Stimulated activated CD8-positive, alpha-beta memory T cell treated with anti-CD3 and anti-CD28 coated beads, Interleukin-2, amount 100 ng/mL, for 48 hours (primary cell): ENCODE measurements at regions not wholly inside any gene's neighbourhood (a gene's known extent, or its start where the extent isn't known, plus 50 kb on each side); places are given as distances from the start of the nearest gene placed in this dataset.
"Not testable (repeated sequence)": the region's sequence is repeated elsewhere in the genome, so short reads cannot be mapped to it uniquely, and the experiment has no call there.

Source experiments
- DNase-seq, 2 donors: peaks; one replicate each; pipeline ENCODE4 v3.0.0-alpha.2; 2020; ENCODE audit warnings: low read depth in 2 of 2

- no peak for DNase-seq
These were observed 991.8 kb downstream of the VRK1 start for GRCh38 chr14:97788846-97789526.

GRCh38 chr14:97791072-97791471, 993.9 kb downstream of the VRK1 start:
- DNase-seq: no peak

- DNase-seq: no peak
These were observed 994.7 kb downstream of the VRK1 start for GRCh38 chr14:97791906-97792305.

GRCh38 chr14:97796511-97796910, 999.3 kb downstream of the VRK1 start:
- DNase-seq: no peak

- DNase-seq: no peak
These were observed 1001.0 kb downstream of the VRK1 start for GRCh38 chr14:97798176-97798575.

- DNase-seq: no peak
These were observed 1005.5 kb downstream of the VRK1 start for GRCh38 chr14:97802430-97803373.

GRCh38 chr14:97804056-97804455, 1006.9 kb downstream of the VRK1 start:
- DNase-seq: no peak

GRCh38 chr14:97806891-97807290, 1009.7 kb downstream of the VRK1 start:
- no peak for DNase-seq

- DNase-seq: not testable (repeated sequence)
These were observed 1011.4 kb downstream of the VRK1 start for GRCh38 chr14:97808541-97808940.

GRCh38 chr14:97813556-97813955, 1016.4 kb downstream of the VRK1 start:
- DNase-seq: no peak

GRCh38 chr14:97820781-97821180, 1023.6 kb downstream of the VRK1 start:
- DNase-seq: no peak

GRCh38 chr14:97824218-97824617, 1027.0 kb downstream of the VRK1 start:
- no peak for DNase-seq

GRCh38 chr14:97827746-97828145, 1030.6 kb downstream of the VRK1 start:
- DNase-seq: no peak

- no peak for DNase-seq
These were observed 1035.6 kb downstream of the VRK1 start for GRCh38 chr14:97832776-97833175.

GRCh38 chr14:97838986-97839385, 1041.8 kb downstream of the VRK1 start:
- no peak for DNase-seq

- no peak for DNase-seq
These were observed 1043.0 kb downstream of the VRK1 start for GRCh38 chr14:97840159-97840558.

GRCh38 chr14:97841762-97842161, 1044.6 kb downstream of the VRK1 start:
- no peak for DNase-seq

GRCh38 chr14:97843066-97843465, 1045.9 kb downstream of the VRK1 start:
- DNase-seq: no peak

- no peak for DNase-seq
These were observed 1046.9 kb downstream of the VRK1 start for GRCh38 chr14:97844042-97844441.

- no peak for DNase-seq
These were observed 1049.0 kb downstream of the VRK1 start for GRCh38 chr14:97846156-97846555.

- DNase-seq: no peak
These were observed 1051.3 kb downstream of the VRK1 start for GRCh38 chr14:97848317-97848980.

- no peak for DNase-seq
These were observed 1053.3 kb downstream of the VRK1 start for GRCh38 chr14:97850466-97850865.
